22Rv1 (cell line): ENCODE measurements at regions not wholly inside any gene's neighbourhood (a gene's known extent, or its start where the extent isn't known, plus 50 kb on each side); places are given as distances from the start of the nearest gene placed in this dataset.

ENCODE experiments used
- ZFX ChIP-seq: fragments of 450-650 bp; IDR thresholded peaks from 2 replicates; pipeline ENCODE4 v1.6.1; 2017; ENCODE audit warnings: antibody characterized with exemption, borderline replicate concordance
- TF ChIP-seq, protein P1 (sequence below): fragments of 450-650 bp; IDR thresholded peaks from 2 replicates; pipeline ENCODE4 v1.5.1; 2017; ENCODE audit warnings: mild to moderate bottlenecking

DNA sequence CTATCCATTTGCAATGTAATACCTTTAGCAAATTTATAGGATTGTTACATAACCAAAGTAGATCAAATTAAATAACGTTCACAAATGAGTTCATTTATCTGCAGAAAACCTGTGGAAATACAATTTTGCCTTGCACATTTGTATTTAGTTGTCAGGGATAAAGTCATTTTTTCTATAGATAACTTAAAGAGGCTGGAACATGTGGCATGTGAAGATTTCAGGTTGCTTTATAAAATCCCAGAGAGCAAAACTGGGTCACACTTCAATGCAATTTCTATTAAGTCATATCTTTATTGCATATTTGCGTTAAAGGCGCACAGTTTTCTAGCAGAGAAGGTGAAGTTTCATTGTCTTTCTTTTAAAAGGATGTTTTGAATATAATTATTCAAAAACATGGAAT is 342.4 kb downstream of the USP25 start:
- TF ChIP-seq, protein P1, sequence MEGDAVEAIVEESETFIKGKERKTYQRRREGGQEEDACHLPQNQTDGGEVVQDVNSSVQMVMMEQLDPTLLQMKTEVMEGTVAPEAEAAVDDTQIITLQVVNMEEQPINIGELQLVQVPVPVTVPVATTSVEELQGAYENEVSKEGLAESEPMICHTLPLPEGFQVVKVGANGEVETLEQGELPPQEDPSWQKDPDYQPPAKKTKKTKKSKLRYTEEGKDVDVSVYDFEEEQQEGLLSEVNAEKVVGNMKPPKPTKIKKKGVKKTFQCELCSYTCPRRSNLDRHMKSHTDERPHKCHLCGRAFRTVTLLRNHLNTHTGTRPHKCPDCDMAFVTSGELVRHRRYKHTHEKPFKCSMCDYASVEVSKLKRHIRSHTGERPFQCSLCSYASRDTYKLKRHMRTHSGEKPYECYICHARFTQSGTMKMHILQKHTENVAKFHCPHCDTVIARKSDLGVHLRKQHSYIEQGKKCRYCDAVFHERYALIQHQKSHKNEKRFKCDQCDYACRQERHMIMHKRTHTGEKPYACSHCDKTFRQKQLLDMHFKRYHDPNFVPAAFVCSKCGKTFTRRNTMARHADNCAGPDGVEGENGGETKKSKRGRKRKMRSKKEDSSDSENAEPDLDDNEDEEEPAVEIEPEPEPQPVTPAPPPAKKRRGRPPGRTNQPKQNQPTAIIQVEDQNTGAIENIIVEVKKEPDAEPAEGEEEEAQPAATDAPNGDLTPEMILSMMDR, result no peak
- no peak for TF ChIP-seq ZFX
